ENCODE measurements at regions not wholly inside any gene's neighbourhood (a gene's known extent, or its start where the extent isn't known, plus 50 kb on each side); places are given as distances from the start of the nearest gene placed in this dataset.

GRCh38 chr22:48692734-48693376 is 1134.8 kb downstream of the BRD1 start:
- Histone ChIP-seq H3K27me3 (ENCODE audit: insufficient read depth, low read length) (no peaks in the 10 kb centered on the region), H2AFZ (ENCODE audit: low read depth, low read length, poor library complexity, severe bottlenecking) (no peak overlapping the region), H4K20me1 (ENCODE audit: insufficient read depth) (no peaks in the 10 kb centered on the region), H3K4me1 (ENCODE audit: control insufficient read depth in 1 of 2, insufficient read depth in 2 of 2, low read length in 2 of 2) (no peaks in the 10 kb centered on the region), H3K27ac (ENCODE audit: low read depth, low read length) (no peak overlapping the region), H3K4me2 (ENCODE audit: low read length) (no peak overlapping the region), H3K9me2 (ENCODE audit: insufficient read depth) (no peaks in the 10 kb centered on the region), H3K79me2 (ENCODE audit: insufficient read depth, low read length) (no peaks in the 10 kb centered on the region), H3K9me3 (ENCODE audit: control insufficient read depth in 1 of 2, insufficient read depth in 1 of 2, low read depth in 1 of 2, low read length in 2 of 2) (peaks cover 0 to 5% of the 10 kb centered on the region in 2 experiments; a peak in 1 of 4 replicates), H3K36me3 (ENCODE audit: control insufficient read depth in 1 of 2, insufficient read depth in 2 of 2, low read length in 2 of 2) (no peaks in the 10 kb centered on the region), H3K4me3 (replicated peaks in 1 of 2; ENCODE audit: low read depth in 1 of 2, low read length in 2 of 2) (no peak overlapping the region), H3K9ac (ENCODE audit: low read length) (no peak overlapping the region)
- intact Hi-C loops (cut with micrococcal nuclease): no loop called here
- ATAC-seq: no peak
- TF ChIP-seq, protein P1, sequence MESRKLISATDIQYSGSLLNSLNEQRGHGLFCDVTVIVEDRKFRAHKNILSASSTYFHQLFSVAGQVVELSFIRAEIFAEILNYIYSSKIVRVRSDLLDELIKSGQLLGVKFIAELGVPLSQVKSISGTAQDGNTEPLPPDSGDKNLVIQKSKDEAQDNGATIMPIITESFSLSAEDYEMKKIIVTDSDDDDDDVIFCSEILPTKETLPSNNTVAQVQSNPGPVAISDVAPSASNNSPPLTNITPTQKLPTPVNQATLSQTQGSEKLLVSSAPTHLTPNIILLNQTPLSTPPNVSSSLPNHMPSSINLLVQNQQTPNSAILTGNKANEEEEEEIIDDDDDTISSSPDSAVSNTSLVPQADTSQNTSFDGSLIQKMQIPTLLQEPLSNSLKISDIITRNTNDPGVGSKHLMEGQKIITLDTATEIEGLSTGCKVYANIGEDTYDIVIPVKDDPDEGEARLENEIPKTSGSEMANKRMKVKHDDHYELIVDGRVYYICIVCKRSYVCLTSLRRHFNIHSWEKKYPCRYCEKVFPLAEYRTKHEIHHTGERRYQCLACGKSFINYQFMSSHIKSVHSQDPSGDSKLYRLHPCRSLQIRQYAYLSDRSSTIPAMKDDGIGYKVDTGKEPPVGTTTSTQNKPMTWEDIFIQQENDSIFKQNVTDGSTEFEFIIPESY (IDR thresholded peaks at IDR 0.05; ENCODE audit: extremely low read depth, insufficient replicate concordance, low read length): no peak
- TF ChIP-seq ATF3 (IDR thresholded peaks at IDR 0.05) (no peak), POLR2A (IDR thresholded peaks at IDR 0.05; ENCODE audit: borderline replicate concordance, extremely low read depth, insufficient read depth, insufficient read length) (no peak), CEBPB (IDR thresholded peaks at IDR 0.05; ENCODE audit: low read depth) (no peak), EGR1 (IDR thresholded peaks at IDR 0.05; ENCODE audit: low read depth) (no peak), SRF (IDR thresholded peaks at IDR 0.05; ENCODE audit: low read depth) (no peak), TCF7L2 (IDR thresholded peaks at IDR 0.05; ENCODE audit: borderline replicate concordance, extremely low read depth, insufficient read depth, insufficient read length) (no peak), SP1 (IDR thresholded peaks at IDR 0.05; ENCODE audit: low read depth) (no peak), MAX (IDR thresholded peaks at IDR 0.05) (no peak), SIN3A (IDR thresholded peaks at IDR 0.05; ENCODE audit: low read depth) (no peak), ELF1 (IDR thresholded peaks at IDR 0.05; ENCODE audit: borderline replicate concordance, low read depth) (no peak), ZFX (IDR thresholded peaks at IDR 0.05) (no peak), CBX3 (IDR thresholded peaks at IDR 0.05; ENCODE audit: low read depth) (no peak), ZNF274 (IDR thresholded peaks at IDR 0.05; ENCODE audit: low read depth, low read length) (no peak), REST (IDR thresholded peaks at IDR 0.05; ENCODE audit: low read depth) (no peak), EZH2phosphoT487 (IDR thresholded peaks at IDR 0.05; ENCODE audit: borderline replicate concordance) (no peak), FOSL1 (IDR thresholded peaks at IDR 0.05; ENCODE audit: low read depth) (no peak)
- TF ChIP-seq, protein P2, sequence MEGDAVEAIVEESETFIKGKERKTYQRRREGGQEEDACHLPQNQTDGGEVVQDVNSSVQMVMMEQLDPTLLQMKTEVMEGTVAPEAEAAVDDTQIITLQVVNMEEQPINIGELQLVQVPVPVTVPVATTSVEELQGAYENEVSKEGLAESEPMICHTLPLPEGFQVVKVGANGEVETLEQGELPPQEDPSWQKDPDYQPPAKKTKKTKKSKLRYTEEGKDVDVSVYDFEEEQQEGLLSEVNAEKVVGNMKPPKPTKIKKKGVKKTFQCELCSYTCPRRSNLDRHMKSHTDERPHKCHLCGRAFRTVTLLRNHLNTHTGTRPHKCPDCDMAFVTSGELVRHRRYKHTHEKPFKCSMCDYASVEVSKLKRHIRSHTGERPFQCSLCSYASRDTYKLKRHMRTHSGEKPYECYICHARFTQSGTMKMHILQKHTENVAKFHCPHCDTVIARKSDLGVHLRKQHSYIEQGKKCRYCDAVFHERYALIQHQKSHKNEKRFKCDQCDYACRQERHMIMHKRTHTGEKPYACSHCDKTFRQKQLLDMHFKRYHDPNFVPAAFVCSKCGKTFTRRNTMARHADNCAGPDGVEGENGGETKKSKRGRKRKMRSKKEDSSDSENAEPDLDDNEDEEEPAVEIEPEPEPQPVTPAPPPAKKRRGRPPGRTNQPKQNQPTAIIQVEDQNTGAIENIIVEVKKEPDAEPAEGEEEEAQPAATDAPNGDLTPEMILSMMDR (IDR thresholded peaks at IDR 0.05 in 2 of 3, conservative IDR thresholded peaks at IDR 0.05 in 1 of 3; ENCODE audit: borderline replicate concordance in 1 of 3, insufficient read depth in 1 of 3, low read depth in 2 of 3, low read length in 2 of 3): no peak
- ChIA-PET CTCF (no interaction called here), RAD21 (ENCODE audit: low non-redundant PET in 1 of 2, low total read pairs in 2 of 2, uncharacterized antibody in 2 of 2, unreplicated experiment in 2 of 2) (no interaction called here), POLR2A (no interaction called here)
- BruUV-seq (replicated peaks): no TSS peak
- DNase-seq (ENCODE audit: low read depth, low spot score): no peak
